Gastroesophageal sphincter (tissue), 4 donors: ENCODE measurements at regions not wholly inside any gene's neighbourhood (a gene's known extent, or its start where the extent isn't known, plus 50 kb on each side); places are given as distances from the start of the nearest gene placed in this dataset.

Experiments
- ATAC-seq: fragments of 150-250 bp; one replicate; pipeline ENCODE4 v1.9.1; 2016; ENCODE audit warnings: mild to moderate bottlenecking, moderate library complexity
- H3K27ac ChIP-seq, 4 donors: fragments of 200-600 bp; sonication (generic) in 3 of 4; 1 replicate in 3 of 4; 2 replicates in 1 of 4; pipeline ENCODE4 v1.5.1; 2016 to 2019
- H3K27me3 ChIP-seq: fragments of 200-600 bp; sonication (generic); one replicate; pipeline ENCODE4 v1.5.1; 2019
- H3K36me3 ChIP-seq, 2 donors: fragments of 200-600 bp; sonication (generic); one replicate each; pipeline ENCODE4 v1.5.1; 2019; ENCODE audit warnings: control low read depth in 1 of 2
- H3K4me1 ChIP-seq, 3 donors: fragments of 200-600 bp; sonication (generic); 1 replicate in 2 of 3; 2 replicates in 1 of 3; pipeline ENCODE4 v1.5.1; 2016 to 2019; ENCODE audit warnings: control low read depth in 2 of 3
- H3K4me3 ChIP-seq, 2 donors: fragments of 200-600 bp; sonication (generic); one replicate each; pipeline ENCODE4 v1.5.1; 2019; ENCODE audit warnings: mild to moderate bottlenecking in 1 of 2, moderate library complexity in 1 of 2
- H3K9me3 ChIP-seq, 3 donors: fragments of 200-600 bp; sonication (generic); one replicate each; pipeline ENCODE4 v1.5.1; 2017 to 2019; ENCODE audit warnings: control low read depth in 2 of 3
- EP300 ChIP-seq: sonication (generic); formaldehyde crosslinking; IDR thresholded peaks from one replicate; pipeline ENCODE4 v1.6.1; 2017; ENCODE audit warnings: antibody characterized with exemption, mild to moderate bottlenecking
- POLR2A ChIP-seq, 2 donors: fragments of 450-650 bp; IDR thresholded peaks; one replicate each; pipeline ENCODE4 v1.6.1; 2017; ENCODE audit warnings: antibody characterized with exemption in 2 of 2, mild to moderate bottlenecking in 2 of 2, moderate library complexity in 1 of 2
- POLR2AphosphoS5 ChIP-seq: sonication (generic); formaldehyde crosslinking; IDR thresholded peaks from one replicate; pipeline ENCODE4 v1.6.1; 2017; ENCODE audit warnings: antibody characterized with exemption
- WGBS, 2 donors: methylation state at CpG; one replicate each; pipeline ENCODE4 v1.1.5; 2018; ENCODE audit warnings: low coverage in 1 of 2; 5-methylcytosine and 5-hydroxymethylcytosine counted together
- TF ChIP-seq, protein P1 (sequence below), 4 experiments: fragments of 200-600 bp in 2 of 4; fragments of 450-650 bp in 2 of 4; sonication (generic) in 1 of 4; IDR thresholded peaks; one replicate each; pipeline ENCODE4 v1.5.1; 2017 to 2019; ENCODE audit warnings: antibody characterized with exemption in 4 of 4, mild to moderate bottlenecking in 2 of 4, moderate library complexity in 2 of 4

DNA sequence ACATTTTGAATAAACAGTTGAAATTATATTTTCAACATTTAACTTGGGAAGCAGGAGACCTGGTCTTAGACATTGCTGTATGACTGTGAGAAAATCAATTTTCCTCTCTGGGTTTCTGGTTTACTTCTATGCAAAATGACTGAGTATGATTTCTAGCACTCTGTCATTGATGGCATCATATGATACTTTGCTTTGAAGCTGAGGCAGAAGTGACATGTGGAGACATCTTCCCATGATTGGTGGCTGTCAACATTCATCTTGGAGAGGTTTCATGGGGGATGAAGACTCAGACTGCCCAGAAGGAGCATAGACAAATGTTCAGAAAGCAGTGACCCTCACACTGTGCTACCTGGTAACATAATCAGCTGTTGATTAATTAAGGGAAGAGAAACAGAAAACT is 477.9 kb downstream of the PDCD6IP start:
- no peaks in the 10 kb centered on the region for H3K36me3 ChIP-seq
- no peak overlapping the region for H3K27ac ChIP-seq
- no peak for ATAC-seq
- H3K9me3 ChIP-seq = no peaks in the 10 kb centered on the region
- no peak overlapping the region for H3K4me3 ChIP-seq
- TF ChIP-seq POLR2A (IDR thresholded peaks at IDR 0.05) (no peak), POLR2AphosphoS5 (no peak), EP300 (no peak)
- TF ChIP-seq, protein P1, sequence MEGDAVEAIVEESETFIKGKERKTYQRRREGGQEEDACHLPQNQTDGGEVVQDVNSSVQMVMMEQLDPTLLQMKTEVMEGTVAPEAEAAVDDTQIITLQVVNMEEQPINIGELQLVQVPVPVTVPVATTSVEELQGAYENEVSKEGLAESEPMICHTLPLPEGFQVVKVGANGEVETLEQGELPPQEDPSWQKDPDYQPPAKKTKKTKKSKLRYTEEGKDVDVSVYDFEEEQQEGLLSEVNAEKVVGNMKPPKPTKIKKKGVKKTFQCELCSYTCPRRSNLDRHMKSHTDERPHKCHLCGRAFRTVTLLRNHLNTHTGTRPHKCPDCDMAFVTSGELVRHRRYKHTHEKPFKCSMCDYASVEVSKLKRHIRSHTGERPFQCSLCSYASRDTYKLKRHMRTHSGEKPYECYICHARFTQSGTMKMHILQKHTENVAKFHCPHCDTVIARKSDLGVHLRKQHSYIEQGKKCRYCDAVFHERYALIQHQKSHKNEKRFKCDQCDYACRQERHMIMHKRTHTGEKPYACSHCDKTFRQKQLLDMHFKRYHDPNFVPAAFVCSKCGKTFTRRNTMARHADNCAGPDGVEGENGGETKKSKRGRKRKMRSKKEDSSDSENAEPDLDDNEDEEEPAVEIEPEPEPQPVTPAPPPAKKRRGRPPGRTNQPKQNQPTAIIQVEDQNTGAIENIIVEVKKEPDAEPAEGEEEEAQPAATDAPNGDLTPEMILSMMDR (IDR thresholded peaks at IDR 0.05) = no peak
- H3K27me3 ChIP-seq = no peaks in the 10 kb centered on the region
- no peaks in the 10 kb centered on the region for H3K4me1 ChIP-seq

DNA sequence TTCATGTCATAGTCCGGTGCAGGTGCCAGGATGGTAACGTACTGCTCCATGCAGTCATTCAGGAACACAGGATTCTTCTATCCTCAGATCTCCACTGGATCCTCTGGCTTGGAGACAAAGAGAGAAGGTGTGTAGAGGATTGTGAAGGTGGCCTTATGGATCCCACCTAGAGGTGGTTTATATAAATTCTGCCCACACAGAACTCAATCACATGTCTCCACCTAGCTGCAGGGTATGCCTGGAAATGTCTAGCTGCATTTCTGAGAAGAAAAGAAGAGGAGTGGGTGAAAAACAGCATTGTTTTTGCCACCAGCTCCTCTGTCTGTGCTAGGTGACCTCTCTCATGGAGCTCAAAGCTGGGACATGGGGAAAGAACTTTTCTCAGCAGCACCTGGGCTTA is 478.7 kb downstream of the PDCD6IP start:
- Histone ChIP-seq H3K27me3 (no peaks in the 10 kb centered on the region), H3K9me3 (no peaks in the 10 kb centered on the region), H3K4me1 (no peaks in the 10 kb centered on the region), H3K4me3 (no peak overlapping the region), H3K27ac (no peak overlapping the region), H3K36me3 (no peaks in the 10 kb centered on the region)
- WGBS, 2 donors = 60 to 86% methylated on average over 2 of the region's 2 CpGs
- no peak for TF ChIP-seq POLR2AphosphoS5
- TF ChIP-seq EP300 = no peak
- TF ChIP-seq, protein P1 (IDR thresholded peaks at IDR 0.05) = no peak
- no peak for TF ChIP-seq POLR2A (IDR thresholded peaks at IDR 0.05)
- no peak for ATAC-seq

DNA sequence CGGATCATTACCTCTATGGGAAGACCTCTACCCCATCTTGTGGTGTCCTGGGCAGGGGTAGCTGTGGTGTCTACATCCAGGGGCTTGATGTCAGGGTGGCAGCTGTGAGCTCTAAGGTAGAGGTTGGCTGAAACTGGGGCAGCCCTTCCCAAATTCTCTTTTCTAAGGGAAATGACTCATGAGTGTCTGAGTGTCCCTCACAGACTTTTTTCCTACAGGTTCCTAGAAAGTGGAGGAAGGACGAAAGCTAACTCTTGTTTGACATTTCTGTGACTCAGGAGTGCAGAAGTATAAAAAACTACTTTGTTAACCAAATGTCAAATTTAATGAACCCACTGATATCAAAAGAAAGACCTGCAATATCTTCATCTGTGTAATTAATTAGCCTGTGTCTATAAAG is 481.5 kb downstream of the PDCD6IP start:
- Histone ChIP-seq H3K9me3 (no peaks in the 10 kb centered on the region), H3K4me3 (no peak overlapping the region), H3K4me1 (no peaks in the 10 kb centered on the region), H3K27me3 (no peaks in the 10 kb centered on the region), H3K27ac (no peak overlapping the region), H3K36me3 (no peaks in the 10 kb centered on the region)
- TF ChIP-seq EP300 (no peak), POLR2A (IDR thresholded peaks at IDR 0.05) (no peak), POLR2AphosphoS5 (no peak)
- TF ChIP-seq, protein P1 (IDR thresholded peaks at IDR 0.05) = no peak
- ATAC-seq = no peak
- WGBS, 2 donors = 89 to 100% methylated on average over 1 of the region's 2 CpGs

DNA sequence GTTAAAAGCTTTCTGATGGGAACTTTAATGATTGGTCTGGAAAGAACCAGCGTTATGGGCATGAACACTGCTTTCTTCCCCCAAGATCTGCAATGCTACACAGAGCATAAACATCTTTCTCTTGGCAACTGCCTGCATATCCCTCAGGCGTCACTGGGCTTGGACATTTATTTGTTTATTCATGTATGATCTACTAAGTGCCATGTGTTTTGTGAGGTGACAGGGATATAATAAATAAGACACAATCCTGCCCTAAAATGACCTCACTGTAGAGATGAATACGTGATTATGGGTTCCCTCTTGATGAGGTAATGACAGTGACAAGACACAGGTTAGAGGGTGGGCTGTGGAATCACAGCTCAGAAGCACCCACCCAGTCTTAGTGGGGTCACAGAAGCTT is 485.3 kb downstream of the PDCD6IP start:
- no peak overlapping the region for H3K27ac ChIP-seq
- H3K36me3 ChIP-seq = no peaks in the 10 kb centered on the region
- no peak for ATAC-seq
- H3K4me1 ChIP-seq = peaks cover 0 to 8% (median 0%) of the 10 kb centered on the region in 3 donors
- H3K4me3 ChIP-seq = no peak overlapping the region
- TF ChIP-seq EP300 = no peak
- TF ChIP-seq, protein P1 (IDR thresholded peaks at IDR 0.05) = no peak
- no peaks in the 10 kb centered on the region for H3K9me3 ChIP-seq
- no peaks in the 10 kb centered on the region for H3K27me3 ChIP-seq
- WGBS, 2 donors = 62% methylated on average over 2 to 3 of the region's 3 CpGs

DNA sequence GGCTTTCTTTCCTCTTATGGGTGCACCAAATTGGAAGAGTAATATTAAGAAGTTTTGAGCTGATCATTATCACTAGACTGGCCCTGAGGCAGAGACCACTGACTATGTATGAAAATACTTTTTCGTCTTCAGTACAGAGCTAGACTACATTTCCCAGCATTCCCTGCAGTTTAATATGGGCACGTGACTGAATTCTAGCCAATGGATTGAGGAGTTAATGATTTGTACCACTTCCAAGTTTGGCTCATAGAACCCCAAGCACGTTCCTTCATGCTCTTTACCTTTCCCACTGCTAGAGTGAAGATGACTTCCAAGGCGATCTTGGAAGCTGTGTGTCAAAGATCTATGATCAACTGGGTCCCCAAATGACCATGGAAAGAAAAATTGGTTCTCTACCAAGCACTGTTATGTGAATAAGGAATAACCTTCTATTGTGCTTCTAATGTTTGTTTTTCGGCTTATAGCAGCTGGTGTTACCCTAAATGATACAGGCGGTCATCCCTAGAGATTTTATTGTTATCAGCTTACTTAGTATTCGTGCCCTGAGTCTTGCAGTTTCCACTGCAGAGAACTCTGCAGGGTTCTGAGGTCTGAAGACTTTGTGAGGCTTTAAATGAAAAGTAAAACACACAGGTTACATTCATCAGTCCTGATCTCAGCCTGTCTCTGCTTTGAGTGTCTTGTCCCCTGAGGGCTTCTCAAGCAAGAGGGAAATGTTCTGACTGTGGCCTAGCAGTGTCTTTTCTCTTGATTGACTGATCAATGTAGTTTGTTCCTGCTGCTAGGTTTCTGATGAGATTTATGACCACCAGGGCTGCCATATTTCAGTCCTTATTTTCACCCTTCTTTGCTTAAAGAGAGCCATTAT is 486.8 kb downstream of the PDCD6IP start:
- Histone ChIP-seq H3K9me3 (no peaks in the 10 kb centered on the region), H3K36me3 (no peaks in the 10 kb centered on the region), H3K27ac (no peak overlapping the region), H3K27me3 (no peaks in the 10 kb centered on the region), H3K4me1 (peaks cover 0 to 8% (median 0%) of the 10 kb centered on the region in 3 donors), H3K4me3 (no peak overlapping the region)
- TF ChIP-seq EP300 (no peak), POLR2AphosphoS5 (no peak), POLR2A (IDR thresholded peaks at IDR 0.05) (no peak)
- TF ChIP-seq, protein P1 (IDR thresholded peaks at IDR 0.05) = no peak
- ATAC-seq = no peak
- 86 to 88% methylated on average over 6 to 7 of the region's 7 CpGs for WGBS, 2 donors
